ENCODE measurements at regions not wholly inside any gene's neighbourhood (a gene's known extent, or its start where the extent isn't known, plus 50 kb on each side); places are given as distances from the start of the nearest gene placed in this dataset.
A peak's percentile ranks its signal among the peaks of the same experiment; 100 is the strongest.
"Not testable (repeated sequence)": the region's sequence is repeated elsewhere in the genome, so short reads cannot be mapped to it uniquely, and the experiment has no call there.

DNA sequence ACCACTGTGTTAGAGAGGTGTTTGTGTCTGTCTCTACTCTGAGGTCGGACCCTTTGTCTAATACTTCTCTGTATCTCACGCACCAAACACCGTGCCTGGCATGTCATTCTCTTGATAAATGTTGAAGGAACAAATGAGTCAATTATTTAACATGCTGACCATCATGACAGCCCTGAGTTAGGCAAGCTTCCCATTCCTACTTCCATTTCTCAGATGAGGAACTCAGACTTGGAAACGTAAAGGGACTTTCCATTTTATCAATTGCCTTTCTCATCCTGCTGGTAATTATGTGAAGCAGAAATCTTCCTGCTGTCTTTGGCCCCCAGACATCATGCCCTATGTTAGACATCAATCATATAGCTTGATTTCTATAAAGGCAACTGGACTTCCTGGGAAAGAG, 227.0 kb upstream of the ECI2 start:
- DNase-seq (ENCODE audit: low spot score): no peak
- ATAC-seq: no peak

DNA sequence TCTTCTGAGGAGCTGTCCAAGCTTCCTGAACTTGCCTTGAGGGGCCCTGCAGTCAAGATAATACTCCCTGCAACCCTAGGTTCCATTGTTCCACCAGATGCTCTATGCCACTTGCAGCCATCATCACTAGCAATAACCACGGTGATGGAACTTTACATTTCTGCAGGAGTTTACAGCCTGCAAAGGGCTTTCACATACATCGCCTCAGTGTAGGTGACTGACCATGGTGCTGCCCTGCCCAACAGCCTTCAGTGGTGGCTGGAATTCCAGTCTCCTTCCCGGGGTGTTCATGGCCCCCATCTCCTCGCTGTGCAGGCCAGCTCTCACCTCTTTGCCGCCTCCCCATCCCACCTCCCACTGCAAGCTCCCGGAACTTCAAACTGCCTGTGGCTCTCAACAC, 225.5 kb upstream of the ECI2 start:
- no peak for ATAC-seq
- no peak for DNase-seq (ENCODE audit: low spot score)

DNA sequence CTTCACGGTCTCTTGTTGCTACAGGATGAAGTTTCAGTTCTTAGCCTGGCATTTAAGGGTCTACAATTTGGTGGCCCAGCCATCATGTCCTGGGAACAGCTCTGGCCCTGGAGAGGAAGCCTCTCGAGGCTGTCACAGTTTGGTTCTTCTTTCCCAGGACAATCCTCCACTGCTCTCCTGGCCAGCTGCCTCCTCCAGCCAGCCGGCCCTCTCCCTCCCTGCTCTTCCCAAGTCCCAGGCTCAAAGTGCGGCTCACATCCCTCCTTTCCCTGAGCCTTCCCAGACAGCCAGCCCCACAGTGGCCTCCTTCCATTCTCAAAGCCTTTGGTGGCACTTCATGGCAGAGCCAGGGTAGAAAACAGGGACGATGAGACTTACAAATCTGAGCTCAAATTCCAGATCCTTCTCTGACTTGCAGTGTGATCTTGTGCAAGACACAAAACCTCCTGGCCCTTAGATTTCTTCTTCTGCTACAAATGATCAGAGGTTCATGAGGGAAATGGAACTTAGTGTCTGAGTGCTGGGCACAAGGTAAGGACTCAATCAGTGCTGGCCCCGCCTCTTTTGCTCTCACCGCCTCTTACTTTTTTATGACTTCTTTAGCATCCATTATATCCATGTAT, 223.8 kb upstream of the ECI2 start:
- DNase-seq (ENCODE audit: low spot score) (no peak), ATAC-seq (no peak)

- ATAC-seq: peak; percentile 77
Measured at GRCh38 chr6:4358414-4359107, 223.2 kb upstream of the ECI2 start.

GRCh38 chr6:4357660-4358152, 222.3 kb upstream of the ECI2 start:
- not testable (repeated sequence) for DNase-seq (ENCODE audit: low spot score); ATAC-seq

More at GRCh38 chr6:4358414-4359107, 223.2 kb upstream of the ECI2 start:
- DNase-seq (ENCODE audit: low spot score): peak; percentile 63

GRCh38 chr6:4356899-4357659, 221.7 kb upstream of the ECI2 start:
- no peak for ATAC-seq

GRCh38 chr6:4355241-4355640, 219.9 kb upstream of the ECI2 start:
- ATAC-seq (no peak), DNase-seq (ENCODE audit: low spot score) (peak; percentile 12)

More at GRCh38 chr6:4356899-4357659, 221.7 kb upstream of the ECI2 start:
- peak; percentile 27 for DNase-seq (ENCODE audit: low spot score)

- DNase-seq (ENCODE audit: low spot score) (peak; percentile 40), ATAC-seq (no peak)
Measured at GRCh38 chr6:4354181-4354580, 218.8 kb upstream of the ECI2 start.

GRCh38 chr6:4352731-4353130, 217.4 kb upstream of the ECI2 start:
- DNase-seq (ENCODE audit: low spot score): peak; percentile 30
- ATAC-seq: no peak

DNA sequence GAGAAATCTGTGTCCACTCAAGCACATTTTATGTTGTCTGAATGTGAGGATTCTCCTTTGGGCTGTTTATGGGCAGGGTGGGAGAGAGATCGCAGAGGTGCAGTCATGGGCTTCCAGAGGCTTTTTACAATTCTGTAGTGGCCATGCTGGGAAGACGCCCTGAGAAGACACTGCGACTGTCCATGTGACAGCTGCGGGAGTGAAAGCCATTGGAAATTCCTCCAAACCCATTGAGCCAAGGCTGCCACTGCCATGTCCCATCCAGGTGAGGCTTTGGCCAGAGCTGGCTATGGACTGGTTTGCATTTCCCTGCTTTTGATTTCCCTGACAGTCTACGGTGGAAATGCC, 216.9 kb upstream of the ECI2 start:
- no peak for ATAC-seq
- no peak for DNase-seq (ENCODE audit: low spot score)

DNA sequence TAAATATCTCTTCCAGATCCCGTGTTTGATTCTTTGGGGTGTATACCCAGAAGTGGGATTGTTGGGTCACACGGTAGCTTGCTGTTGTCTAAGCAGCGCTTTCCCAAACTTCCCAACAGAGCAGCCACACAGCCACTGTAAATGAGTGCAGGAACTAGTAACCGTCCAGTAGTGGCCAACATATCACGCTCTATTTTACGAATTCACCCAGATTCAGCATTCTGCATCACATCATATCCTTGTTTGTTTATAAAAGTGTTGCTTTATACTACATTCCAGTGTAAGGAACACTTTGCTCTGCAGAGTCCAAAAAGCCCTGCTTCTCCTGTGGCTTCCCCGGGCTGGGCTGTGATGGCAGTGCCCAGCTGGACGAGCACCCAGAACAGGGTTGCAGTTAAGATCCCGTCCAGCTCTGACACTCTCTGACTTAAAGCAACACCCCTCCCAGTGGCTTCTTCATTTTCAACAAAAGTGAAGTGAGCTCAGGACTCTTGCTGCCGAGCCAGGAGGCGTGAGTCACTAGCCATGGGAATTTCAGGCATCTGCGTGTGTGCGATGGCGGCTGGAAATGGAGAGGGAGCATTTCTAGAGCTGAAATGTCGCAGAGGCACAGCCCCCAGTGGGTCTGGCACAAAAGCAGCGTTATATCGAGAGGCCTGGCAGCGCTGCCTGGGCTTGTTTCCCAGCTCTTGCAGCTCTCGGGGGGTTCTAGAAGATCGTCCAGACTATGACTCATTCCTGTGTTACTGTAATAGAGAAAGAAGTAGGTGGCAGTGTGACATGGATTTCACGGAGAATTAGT, 216.3 kb upstream of the ECI2 start:
- ATAC-seq (no peak), DNase-seq (ENCODE audit: low spot score) (no peak)

DNA sequence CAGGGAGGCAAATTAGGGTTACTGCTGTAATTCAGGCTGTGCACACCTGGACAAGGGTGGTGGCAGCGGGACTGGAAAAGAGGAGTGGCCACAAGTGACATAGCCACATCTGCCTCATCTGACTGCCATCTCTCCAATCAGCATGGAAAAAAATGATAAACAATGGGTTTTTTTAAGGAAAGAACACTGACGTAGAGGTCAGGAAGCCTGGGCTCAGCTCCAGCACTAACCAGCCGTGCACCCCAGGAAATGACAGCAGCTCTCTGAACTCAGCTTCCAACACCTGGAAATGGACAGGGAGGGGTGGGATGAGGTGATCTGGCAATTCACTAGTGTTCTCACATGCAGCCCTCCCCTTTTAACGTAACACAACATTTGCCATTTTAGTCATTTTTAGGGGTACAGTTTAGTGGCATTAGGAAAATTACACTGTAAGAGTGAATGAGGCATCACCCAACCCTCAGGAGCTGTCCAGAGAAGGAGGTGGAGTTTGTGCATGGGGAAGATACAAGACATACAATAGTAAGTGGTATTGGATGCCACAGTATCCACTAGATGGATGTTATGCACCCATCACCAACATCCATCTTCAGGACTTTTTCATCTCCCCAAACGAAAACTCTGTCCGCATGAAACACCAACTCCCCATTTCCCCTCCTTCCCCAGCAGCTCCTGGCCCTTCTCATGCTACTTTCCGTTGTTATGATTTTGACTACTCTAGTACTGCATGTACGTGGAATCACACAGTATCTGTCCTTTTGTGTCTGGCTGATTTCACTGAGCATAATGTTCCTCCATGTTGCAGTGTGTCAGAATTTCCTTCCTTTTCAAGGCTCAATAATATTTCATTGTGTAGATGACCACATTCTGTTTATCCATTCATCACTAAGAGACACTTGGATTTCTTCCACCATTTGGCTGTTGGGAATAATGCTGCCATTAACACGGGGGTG, 215.5 kb upstream of the ECI2 start:
- peak; percentile 34 for ATAC-seq
- no peak for DNase-seq (ENCODE audit: low spot score)

- DNase-seq (ENCODE audit: low spot score) (no peak), ATAC-seq (no peak)
Measured at GRCh38 chr6:4349931-4350330, 214.6 kb upstream of the ECI2 start.

DNA sequence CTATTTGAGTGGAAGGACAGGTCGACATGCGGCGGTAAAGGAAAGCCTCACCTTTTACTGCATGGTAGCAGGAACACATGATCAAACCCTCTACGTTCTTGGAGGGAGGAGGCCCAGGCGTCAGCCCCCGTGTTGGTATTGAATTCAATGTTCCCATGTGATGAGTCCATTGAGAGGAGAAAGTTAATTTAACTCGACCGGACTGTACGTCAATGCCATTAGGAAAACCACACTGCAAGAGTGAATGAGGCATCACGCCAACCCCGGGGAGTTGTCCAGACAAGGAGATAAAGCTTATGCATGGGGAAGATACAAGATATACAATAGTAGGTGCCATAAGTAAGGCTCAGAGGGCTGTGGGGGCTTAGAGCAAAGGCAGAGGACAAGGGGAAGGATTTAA, 213.9 kb upstream of the ECI2 start:
- ATAC-seq: no peak

DNA sequence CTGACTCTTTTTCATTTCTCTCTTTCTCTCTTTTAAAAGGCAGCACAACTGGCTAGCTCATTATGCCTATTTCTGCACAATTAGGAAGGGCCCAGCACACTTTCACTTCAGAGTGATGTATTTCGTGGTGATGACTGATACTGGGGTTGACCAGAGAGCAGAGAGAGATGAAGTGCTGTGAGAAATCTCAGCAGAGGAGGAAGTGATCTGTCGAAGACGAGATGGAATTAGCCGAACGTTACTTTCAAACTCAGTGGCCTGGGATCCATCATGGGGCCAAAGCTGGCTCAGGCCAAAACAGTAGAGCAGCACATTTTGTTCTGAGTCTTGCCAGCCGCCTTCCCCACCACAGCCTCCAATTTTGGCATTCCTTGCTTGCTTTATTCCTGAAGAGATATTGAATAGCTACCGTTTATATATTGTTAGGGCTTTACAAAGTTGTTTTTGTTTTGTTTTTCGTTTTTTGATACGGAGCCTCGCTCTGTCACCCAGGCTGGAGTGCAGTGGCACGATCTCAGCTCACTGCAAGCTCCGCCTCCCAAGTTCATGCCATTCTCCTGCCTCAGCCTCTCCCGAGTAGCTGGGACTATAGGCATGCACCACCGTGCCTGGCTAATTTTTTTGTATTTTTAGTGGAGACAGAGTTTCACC, 213.2 kb upstream of the ECI2 start:
- no peak for ATAC-seq
- no peak for DNase-seq (ENCODE audit: low spot score)

More for the DNA sequence above, 213.9 kb upstream of the ECI2 start:
- DNase-seq (ENCODE audit: low spot score): no peak

DNA sequence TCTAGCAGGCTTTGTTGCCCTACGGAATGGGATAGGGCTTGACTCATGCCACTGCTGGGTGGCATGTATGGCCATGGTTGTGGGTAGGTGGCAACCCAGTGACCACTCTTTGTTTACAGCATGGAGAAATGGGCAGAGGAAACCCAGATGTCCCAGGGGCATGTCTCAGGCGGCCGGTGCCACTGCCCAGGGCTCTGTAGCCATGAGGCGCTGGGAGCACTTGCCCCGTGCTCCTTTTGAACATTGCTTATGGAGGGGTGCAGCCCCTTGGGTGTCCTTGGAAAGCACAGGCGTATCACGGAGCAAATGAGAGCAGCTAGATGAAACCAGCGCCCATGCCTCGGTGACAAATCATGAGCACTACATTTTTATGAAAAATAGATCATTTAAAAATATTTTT, 212.5 kb upstream of the ECI2 start:
- no peak for DNase-seq (ENCODE audit: low spot score)
- no peak for ATAC-seq

DNA sequence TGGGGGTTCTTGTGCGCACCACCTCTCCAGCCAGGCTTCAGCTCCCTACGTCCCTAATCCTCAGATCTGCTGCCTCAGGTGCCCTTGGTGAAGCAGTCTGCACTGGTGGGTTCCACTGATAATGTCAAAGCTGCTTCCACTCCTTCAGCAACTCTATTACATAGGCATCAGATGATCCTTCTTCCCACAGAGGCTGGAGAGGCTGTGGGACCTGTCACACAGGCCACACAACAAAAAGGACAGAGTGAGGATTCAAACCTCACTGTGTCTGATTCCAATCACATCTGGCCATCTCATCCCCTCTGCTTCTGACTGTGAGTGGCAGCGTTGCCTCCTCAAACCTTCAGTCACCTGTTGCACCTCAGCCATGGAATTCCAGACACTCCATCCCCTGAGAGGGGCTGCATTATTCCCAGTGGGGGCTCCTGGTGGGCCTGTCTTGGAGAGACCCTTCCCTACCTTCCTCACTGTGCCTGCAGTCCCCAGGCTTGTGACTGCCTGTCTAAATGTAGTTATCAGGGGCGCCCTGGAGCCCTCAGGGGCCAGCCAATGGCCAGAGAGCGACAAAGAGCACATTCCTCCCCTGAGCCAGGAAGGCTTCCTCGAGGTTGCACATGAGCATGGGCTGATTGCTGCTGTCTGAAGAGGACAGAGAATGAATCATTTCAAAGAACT, 211.4 kb upstream of the ECI2 start:
- DNase-seq (ENCODE audit: low spot score) (no peak), ATAC-seq (no peak)

GRCh38 chr6:4345543-4345942, 210.2 kb upstream of the ECI2 start:
- no peak for DNase-seq (ENCODE audit: low spot score)
- no peak for ATAC-seq
